ENCODE measurements at regions not wholly inside any gene's neighbourhood (a gene's known extent, or its start where the extent isn't known, plus 50 kb on each side); places are given as distances from the start of the nearest gene placed in this dataset.

DNA sequence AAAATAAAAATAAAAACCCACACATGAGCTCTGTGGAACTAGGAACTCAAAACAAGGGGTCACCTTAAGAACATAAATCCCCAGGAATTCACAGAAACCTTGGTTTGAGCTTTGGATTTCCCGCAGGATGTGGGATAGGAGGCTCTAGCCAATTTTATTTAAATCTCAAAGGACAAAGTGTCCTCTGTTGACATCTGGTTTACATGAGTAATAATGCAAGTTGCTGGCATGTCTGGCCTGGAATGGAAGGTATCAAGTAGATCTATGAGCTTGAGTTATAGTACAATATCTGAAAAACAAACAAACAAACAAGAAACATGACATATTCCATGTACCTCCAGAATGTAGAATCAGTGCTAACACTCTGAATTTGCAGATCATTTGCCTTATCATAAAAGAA, 94.2 kb upstream of the SLIT3 start:
- H3K27ac ChIP-seq (ENCODE audit: low read depth, low read length) = no peak overlapping the region
- H3K27me3 ChIP-seq (ENCODE audit: insufficient read depth, low read length) = no peaks in the 10 kb centered on the region
- H3K4me2 ChIP-seq (ENCODE audit: insufficient read depth, low read length) = no peak overlapping the region
- no peak overlapping the region for H3K4me3 ChIP-seq (ENCODE audit: insufficient read depth, low read length)
- no peaks in the 10 kb centered on the region for H4K20me1 ChIP-seq (ENCODE audit: insufficient read depth, low read length)
- no peak overlapping the region for H2AFZ ChIP-seq (ENCODE audit: low read length)
- TF ChIP-seq CTCF (IDR thresholded peaks at IDR 0.05; ENCODE audit: extremely low read depth, low read depth, low read length) = no peak
- no peaks in the 10 kb centered on the region for H3K79me2 ChIP-seq (ENCODE audit: insufficient read depth, low read length)
- no peaks in the 10 kb centered on the region for H3K4me1 ChIP-seq (ENCODE audit: insufficient read depth, low read length)
- H3K36me3 ChIP-seq (ENCODE audit: insufficient read depth, low read length) = no peaks in the 10 kb centered on the region
- DNase-seq (ENCODE audit: insufficient read length, low spot score, missing footprints) = no peak
- no peaks in the 10 kb centered on the region for H3K9me3 ChIP-seq (ENCODE audit: low read depth, low read length)

GRCh38 chr5:169394371-169394770, 93.4 kb upstream of the SLIT3 start:
- no peaks in the 10 kb centered on the region for H3K9me3 ChIP-seq (ENCODE audit: low read depth, low read length)
- no peak overlapping the region for H2AFZ ChIP-seq (ENCODE audit: low read length)
- no peak overlapping the region for H3K27ac ChIP-seq (ENCODE audit: low read depth, low read length)
- H3K27me3 ChIP-seq (ENCODE audit: insufficient read depth, low read length) = no peaks in the 10 kb centered on the region
- H4K20me1 ChIP-seq (ENCODE audit: insufficient read depth, low read length) = no peaks in the 10 kb centered on the region
- H3K79me2 ChIP-seq (ENCODE audit: insufficient read depth, low read length) = no peaks in the 10 kb centered on the region
- H3K36me3 ChIP-seq (ENCODE audit: insufficient read depth, low read length) = no peaks in the 10 kb centered on the region
- H3K4me1 ChIP-seq (ENCODE audit: insufficient read depth, low read length) = no peaks in the 10 kb centered on the region
- no peak overlapping the region for H3K4me3 ChIP-seq (ENCODE audit: insufficient read depth, low read length)
- no peak for DNase-seq (ENCODE audit: insufficient read length, low spot score, missing footprints)
- no peak overlapping the region for H3K4me2 ChIP-seq (ENCODE audit: insufficient read depth, low read length)
- TF ChIP-seq CTCF (IDR thresholded peaks at IDR 0.05; ENCODE audit: extremely low read depth, low read depth, low read length) = no peak

- no peaks in the 10 kb centered on the region for H3K27me3 ChIP-seq (ENCODE audit: insufficient read depth, low read length)
- H4K20me1 ChIP-seq (ENCODE audit: insufficient read depth, low read length) = no peaks in the 10 kb centered on the region
- no peak overlapping the region for H3K4me2 ChIP-seq (ENCODE audit: insufficient read depth, low read length)
- no peak for DNase-seq (ENCODE audit: insufficient read length, low spot score, missing footprints)
- no peak overlapping the region for H3K27ac ChIP-seq (ENCODE audit: low read depth, low read length)
- no peaks in the 10 kb centered on the region for H3K79me2 ChIP-seq (ENCODE audit: insufficient read depth, low read length)
- no peak overlapping the region for H2AFZ ChIP-seq (ENCODE audit: low read length)
- TF ChIP-seq CTCF (IDR thresholded peaks at IDR 0.05; ENCODE audit: extremely low read depth, low read depth, low read length) = no peak
- H3K9me3 ChIP-seq (ENCODE audit: low read depth, low read length) = no peaks in the 10 kb centered on the region
- H3K4me1 ChIP-seq (ENCODE audit: insufficient read depth, low read length) = peaks cover 3% of the 10 kb centered on the region
- no peaks in the 10 kb centered on the region for H3K36me3 ChIP-seq (ENCODE audit: insufficient read depth, low read length)
- no peak overlapping the region for H3K4me3 ChIP-seq (ENCODE audit: insufficient read depth, low read length)
Measured at GRCh38 chr5:169393907-169394306, 93.0 kb upstream of the SLIT3 start.

DNA sequence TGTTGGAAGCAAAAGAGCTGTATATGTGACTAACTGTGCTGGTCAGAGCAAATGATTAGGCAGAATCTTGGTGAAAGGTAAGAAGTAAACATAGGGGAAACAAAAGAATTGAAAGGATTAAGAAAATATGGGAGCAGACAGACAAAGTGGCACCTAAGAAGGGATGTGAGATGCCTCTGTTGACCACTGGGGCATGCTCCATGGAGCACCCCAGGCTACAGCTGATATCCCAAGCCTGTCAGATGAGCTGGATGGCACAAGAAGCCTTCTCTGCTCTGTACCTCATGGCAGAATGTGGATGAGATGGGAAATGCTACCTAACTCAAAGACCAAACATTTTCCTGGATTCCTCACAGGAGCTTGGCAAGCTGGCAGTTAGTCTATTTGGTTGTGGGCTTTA, 89.3 kb upstream of the SLIT3 start:
- H3K27me3 ChIP-seq (ENCODE audit: insufficient read depth, low read length) = no peaks in the 10 kb centered on the region
- no peak overlapping the region for H3K4me3 ChIP-seq (ENCODE audit: insufficient read depth, low read length)
- no peak overlapping the region for H3K4me2 ChIP-seq (ENCODE audit: insufficient read depth, low read length)
- H3K27ac ChIP-seq (ENCODE audit: low read depth, low read length) = no peak overlapping the region
- H3K4me1 ChIP-seq (ENCODE audit: insufficient read depth, low read length) = peaks cover 4% of the 10 kb centered on the region
- no peaks in the 10 kb centered on the region for H4K20me1 ChIP-seq (ENCODE audit: insufficient read depth, low read length)
- no peak overlapping the region for H2AFZ ChIP-seq (ENCODE audit: low read length)
- no peaks in the 10 kb centered on the region for H3K79me2 ChIP-seq (ENCODE audit: insufficient read depth, low read length)
- peak; percentile 14 for TF ChIP-seq CTCF (IDR thresholded peaks at IDR 0.05; ENCODE audit: extremely low read depth, low read depth, low read length)
- DNase-seq (ENCODE audit: insufficient read length, low spot score, missing footprints) = no peak
- no peaks in the 10 kb centered on the region for H3K36me3 ChIP-seq (ENCODE audit: insufficient read depth, low read length)
- H3K9me3 ChIP-seq (ENCODE audit: low read depth, low read length) = no peaks in the 10 kb centered on the region
